Skeletal muscle tissue (tissue), 3 donors: ENCODE measurements at regions not wholly inside any gene's neighbourhood (a gene's known extent, or its start where the extent isn't known, plus 50 kb on each side); places are given as distances from the start of the nearest gene placed in this dataset.
A peak's percentile ranks its signal among the peaks of the same experiment; 100 is the strongest.
"Not testable (repeated sequence)": the region's sequence is repeated elsewhere in the genome, so short reads cannot be mapped to it uniquely, and the experiment has no call there.

Experiments
- H3K27ac ChIP-seq: one replicate; pipeline ENCODE4 v1.7.0; 2013; ENCODE audit warnings: mild to moderate bottlenecking, low read depth, low read length, inconsistent platforms
- H3K27me3 ChIP-seq, 3 donors: one replicate each; pipeline ENCODE4 v1.7.0; 2013; ENCODE audit warnings: low read length in 3 of 3; ENCODE audit not compliant: control insufficient read depth in 3 of 3, insufficient read depth in 3 of 3
- H3K36me3 ChIP-seq, 3 donors: one replicate each; pipeline ENCODE4 v1.7.0; 2013; ENCODE audit warnings: low read length in 3 of 3; ENCODE audit not compliant: control insufficient read depth in 3 of 3, insufficient read depth in 3 of 3
- H3K4me1 ChIP-seq, 3 donors: one replicate each; pipeline ENCODE4 v1.7.0; 2013; ENCODE audit warnings: low read length in 3 of 3, mild to moderate bottlenecking in 3 of 3; ENCODE audit not compliant: control insufficient read depth in 3 of 3, insufficient read depth in 3 of 3
- H3K4me3 ChIP-seq, 3 donors: one replicate each; pipeline ENCODE4 v1.7.0; 2013; ENCODE audit warnings: low read length in 3 of 3
- H3K9ac ChIP-seq, 3 donors: one replicate each; pipeline ENCODE4 v1.7.0; 2013; ENCODE audit warnings: low read length in 3 of 3, mild to moderate bottlenecking in 3 of 3, moderate library complexity in 2 of 3, low read depth in 1 of 3
- H3K9me3 ChIP-seq, 3 donors: one replicate each; pipeline ENCODE4 v1.7.0; 2013; ENCODE audit warnings: low read length in 3 of 3; ENCODE audit not compliant: control insufficient read depth in 3 of 3
- donor health status: Osteomylitis.

DNA sequence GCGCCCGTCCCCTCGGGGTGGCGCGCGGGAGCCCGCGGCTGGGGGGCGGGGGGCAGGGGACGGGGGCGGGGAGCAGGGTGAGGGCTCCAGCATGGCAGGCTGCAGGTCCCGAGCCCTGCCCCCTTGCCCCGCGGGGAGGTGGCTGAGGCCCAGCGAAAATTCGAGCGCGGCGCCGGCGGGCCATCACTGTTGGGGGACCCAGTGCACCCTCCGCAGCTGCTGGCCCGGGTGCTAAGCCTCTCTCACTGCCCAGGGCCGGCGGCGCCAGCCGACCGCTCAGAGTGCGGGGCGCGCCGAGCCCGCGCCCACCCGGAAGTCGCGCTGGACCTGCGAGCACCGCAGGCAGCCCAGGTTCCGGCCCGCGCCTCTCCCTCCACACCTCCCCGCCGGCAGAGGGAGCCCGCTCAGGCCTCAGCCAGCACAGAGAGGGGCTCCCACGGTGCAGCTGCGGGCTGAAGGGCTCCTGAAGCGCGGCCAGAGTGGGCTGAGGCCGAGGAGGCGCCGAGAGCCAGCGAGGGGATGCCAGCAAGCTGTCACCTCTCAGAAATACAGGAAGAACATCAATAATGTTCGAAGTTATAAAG lies 290.8 kb upstream of the PRSS16 start:
- Histone ChIP-seq H3K27ac (peak overlapping the region; percentile 64), H3K9ac (peak overlapping the region in 2 of 3 donors; percentile 50), H3K4me3 (peak overlapping the region in 2 of 3 donors; percentile 61 to 63)
- not testable (repeated sequence) for H3K27me3 ChIP-seq, H3K9me3 ChIP-seq, H3K4me1 ChIP-seq, H3K36me3 ChIP-seq

DNA sequence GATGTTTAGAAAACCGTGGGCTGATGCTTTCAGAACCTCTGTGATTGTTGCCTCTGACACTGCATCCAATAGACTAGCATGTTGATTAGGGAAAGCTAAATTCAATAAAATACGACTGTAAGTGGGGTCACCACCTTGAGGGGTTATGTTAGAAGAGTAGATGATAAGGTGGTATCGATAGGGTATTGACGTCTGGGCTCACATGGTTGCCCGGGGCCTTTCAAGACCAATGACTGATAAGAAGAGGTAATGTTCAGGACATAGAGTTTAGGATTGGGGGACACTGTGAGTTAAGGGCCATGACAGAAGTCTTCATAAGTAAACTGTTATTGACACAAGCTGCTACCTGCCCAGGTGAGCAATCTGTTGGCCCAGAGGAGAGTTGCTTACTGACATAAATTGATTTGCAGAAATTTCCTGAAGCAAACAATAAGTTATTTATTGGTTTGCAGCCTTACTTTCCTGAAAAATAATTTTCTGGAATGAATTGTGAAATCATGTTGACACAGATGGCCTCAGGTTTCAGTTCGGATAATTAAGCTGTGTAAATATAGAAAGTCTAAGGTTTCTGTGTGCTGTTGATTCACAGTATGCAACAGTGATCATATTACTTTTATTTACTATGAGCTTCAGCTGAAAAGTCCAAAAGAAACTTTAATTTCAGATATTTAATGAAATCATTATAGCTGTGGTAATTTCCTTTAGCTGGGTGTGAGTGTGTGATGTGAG lies 289.9 kb upstream of the PRSS16 start:
- not testable (repeated sequence) for H3K9me3 ChIP-seq, H3K4me1 ChIP-seq, H3K27me3 ChIP-seq, H3K36me3 ChIP-seq
- peak overlapping the region; percentile 64 for H3K27ac ChIP-seq
- peak overlapping the region; percentile 23 to 61 (median 37) for H3K4me3 ChIP-seq
- H3K9ac ChIP-seq = peak overlapping the region in 2 of 3 donors; percentile 50

DNA sequence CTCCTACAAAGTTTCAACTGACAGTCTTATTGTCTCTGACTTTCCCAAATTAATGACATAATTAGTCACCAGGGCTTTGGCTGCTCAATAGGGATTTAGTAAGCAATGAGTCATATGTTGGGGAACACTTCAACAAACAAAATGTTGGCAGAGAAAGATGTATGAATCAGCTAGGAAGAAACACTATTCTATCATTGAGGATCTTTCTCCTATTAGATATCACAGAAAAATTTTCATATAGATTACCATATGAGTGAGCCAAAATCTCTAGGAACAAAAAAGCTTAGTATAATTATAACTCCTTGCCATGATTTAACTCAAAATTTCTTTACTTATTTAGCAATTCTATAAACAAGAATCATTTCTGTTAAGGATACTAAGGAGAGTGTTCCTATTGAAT lies 286.3 kb upstream of the PRSS16 start:
- H3K9ac ChIP-seq, H3K4me1 ChIP-seq, H3K36me3 ChIP-seq, H3K27me3 ChIP-seq, H3K9me3 ChIP-seq, H3K4me3 ChIP-seq, H3K27ac ChIP-seq: not testable (repeated sequence)

DNA sequence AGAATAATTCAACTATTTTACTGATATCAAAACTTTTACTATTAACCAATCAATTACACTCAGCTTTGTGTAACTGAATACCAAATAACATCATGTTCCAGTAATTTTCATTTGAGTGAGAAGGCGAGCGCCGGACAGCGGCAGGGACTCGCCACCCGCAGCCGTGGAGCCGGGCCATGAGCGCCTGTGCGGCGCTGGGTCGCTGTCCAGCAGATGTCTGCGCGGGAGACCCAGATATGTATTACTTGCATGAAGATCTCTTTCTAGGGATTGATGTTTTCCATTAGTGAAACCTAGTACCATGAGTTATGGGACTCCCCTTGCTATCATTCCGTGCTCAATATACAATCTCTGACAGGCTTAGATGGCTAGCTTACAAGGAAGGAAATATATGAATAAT lies 245.1 kb upstream of the PRSS16 start:
- no peak overlapping the region for H3K9ac ChIP-seq
- no peaks in the 10 kb centered on the region for H3K9me3 ChIP-seq
- no peak overlapping the region for H3K27ac ChIP-seq
- H3K36me3 ChIP-seq = no peaks in the 10 kb centered on the region
- no peaks in the 10 kb centered on the region for H3K4me1 ChIP-seq
- no peak overlapping the region for H3K4me3 ChIP-seq
- H3K27me3 ChIP-seq = no peaks in the 10 kb centered on the region

DNA sequence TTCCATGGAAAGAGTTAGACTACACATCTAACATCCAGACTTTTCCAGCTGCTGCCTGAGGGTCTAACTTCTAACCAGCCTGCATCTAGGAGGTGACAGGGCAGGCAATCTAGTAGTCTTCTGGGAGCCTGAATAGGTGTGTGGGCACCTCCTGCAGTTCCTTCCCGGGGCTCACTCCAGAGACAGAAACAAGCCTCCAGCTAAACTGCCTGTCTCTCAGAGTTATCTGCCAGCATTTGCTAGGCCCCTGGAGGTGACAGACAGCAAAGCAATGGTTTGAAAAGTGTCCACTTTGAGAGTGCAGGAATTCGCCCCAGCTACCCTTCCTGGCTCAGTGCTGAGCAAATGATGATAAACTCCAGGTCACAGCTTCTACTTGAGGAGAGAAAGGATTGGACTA lies 240.5 kb upstream of the PRSS16 start:
- Histone ChIP-seq H3K27ac (no peak overlapping the region), H3K9me3 (no peaks in the 10 kb centered on the region), H3K4me1 (no peaks in the 10 kb centered on the region), H3K27me3 (no peaks in the 10 kb centered on the region), H3K36me3 (no peaks in the 10 kb centered on the region), H3K4me3 (no peak overlapping the region), H3K9ac (no peak overlapping the region)

DNA sequence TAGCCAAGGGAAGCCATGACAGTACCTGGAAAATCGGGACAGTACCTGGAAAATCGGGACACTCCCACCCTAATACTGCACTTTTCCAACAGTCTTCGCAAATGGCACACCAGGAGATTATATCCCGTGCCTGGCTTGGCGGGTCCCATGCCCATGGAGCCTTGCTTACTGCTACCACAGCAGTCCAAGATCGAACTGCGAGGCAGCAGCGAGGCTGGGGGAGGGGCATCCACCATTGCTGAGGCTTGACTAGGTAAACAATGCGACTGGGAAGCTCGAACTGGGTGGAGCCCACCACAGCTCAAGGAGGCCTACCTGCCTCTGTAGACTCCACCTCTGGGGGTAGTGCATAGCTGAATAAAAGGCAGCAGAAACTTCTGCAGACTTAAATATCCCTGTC lies 238.9 kb upstream of the PRSS16 start:
- not testable (repeated sequence) for H3K27me3 ChIP-seq, H3K27ac ChIP-seq, H3K4me3 ChIP-seq, H3K9ac ChIP-seq, H3K9me3 ChIP-seq, H3K36me3 ChIP-seq, H3K4me1 ChIP-seq

DNA sequence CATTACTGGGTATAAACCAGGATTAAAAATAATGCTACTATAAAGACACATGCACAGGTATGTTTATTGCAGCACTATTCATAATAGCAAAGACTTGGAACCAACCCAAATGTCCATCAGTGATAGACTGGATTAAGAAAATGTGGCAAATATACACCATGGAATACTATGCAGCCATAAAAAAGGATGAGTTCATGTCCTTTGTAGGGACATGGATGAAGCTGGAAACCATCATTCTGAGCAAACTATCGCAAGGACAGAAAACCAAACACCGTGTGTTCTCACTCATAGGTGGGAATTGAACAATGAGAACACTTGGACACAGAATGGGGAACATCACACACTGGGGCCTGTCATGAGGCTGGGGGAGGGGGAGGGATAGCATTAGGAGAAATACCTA lies 233.4 kb upstream of the PRSS16 start:
- not testable (repeated sequence) for H3K27me3 ChIP-seq, H3K9me3 ChIP-seq, H3K27ac ChIP-seq, H3K4me1 ChIP-seq, H3K4me3 ChIP-seq, H3K36me3 ChIP-seq, H3K9ac ChIP-seq

DNA sequence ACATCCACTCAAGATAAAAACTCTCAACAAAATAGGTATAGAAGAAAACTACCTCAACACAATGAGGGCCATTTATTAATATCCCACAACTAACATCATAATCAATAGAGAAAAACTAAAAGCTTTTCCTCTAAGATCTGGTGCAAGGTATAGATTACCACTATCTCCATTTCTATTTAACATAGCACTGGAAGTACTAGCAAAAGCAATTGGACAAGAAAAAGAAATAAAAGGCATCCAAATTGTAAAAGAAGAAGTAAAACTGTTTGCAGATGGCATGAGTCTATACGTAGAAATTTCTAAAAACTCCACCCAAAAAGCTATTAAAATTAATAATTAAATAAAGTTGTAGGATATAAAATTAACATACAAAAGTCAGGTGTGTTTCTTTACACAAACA lies 230.8 kb upstream of the PRSS16 start:
- H3K9ac ChIP-seq = no peak overlapping the region
- H3K4me1 ChIP-seq = peaks cover 0 to 4% (median 2%) of the 10 kb centered on the region in 3 donors
- H3K27ac ChIP-seq = no peak overlapping the region
- no peaks in the 10 kb centered on the region for H3K27me3 ChIP-seq
- no peak overlapping the region for H3K4me3 ChIP-seq
- H3K36me3 ChIP-seq = no peaks in the 10 kb centered on the region
- H3K9me3 ChIP-seq = peaks cover 0 to 5% (median 0%) of the 10 kb centered on the region in 3 donors

DNA sequence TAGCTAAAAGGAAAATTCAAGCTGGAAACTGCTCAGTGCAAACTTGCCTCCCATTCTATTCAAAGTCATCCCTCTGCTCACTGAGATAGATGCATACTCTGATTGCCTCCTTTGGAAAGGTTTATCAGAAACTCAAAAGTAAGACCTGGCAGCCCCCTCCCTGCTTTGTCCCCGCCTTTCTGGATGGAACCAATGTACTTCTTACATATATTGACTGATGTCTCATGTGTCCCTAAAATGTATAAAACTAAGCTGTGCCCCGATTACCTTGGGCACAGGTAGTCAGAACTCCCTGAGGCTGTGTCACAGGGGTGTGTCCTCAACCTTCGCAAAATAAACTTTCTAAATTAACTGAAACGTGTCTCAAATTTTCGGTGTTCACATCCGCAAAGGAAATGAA lies 229.1 kb upstream of the PRSS16 start:
- not testable (repeated sequence) for H3K4me3 ChIP-seq

DNA sequence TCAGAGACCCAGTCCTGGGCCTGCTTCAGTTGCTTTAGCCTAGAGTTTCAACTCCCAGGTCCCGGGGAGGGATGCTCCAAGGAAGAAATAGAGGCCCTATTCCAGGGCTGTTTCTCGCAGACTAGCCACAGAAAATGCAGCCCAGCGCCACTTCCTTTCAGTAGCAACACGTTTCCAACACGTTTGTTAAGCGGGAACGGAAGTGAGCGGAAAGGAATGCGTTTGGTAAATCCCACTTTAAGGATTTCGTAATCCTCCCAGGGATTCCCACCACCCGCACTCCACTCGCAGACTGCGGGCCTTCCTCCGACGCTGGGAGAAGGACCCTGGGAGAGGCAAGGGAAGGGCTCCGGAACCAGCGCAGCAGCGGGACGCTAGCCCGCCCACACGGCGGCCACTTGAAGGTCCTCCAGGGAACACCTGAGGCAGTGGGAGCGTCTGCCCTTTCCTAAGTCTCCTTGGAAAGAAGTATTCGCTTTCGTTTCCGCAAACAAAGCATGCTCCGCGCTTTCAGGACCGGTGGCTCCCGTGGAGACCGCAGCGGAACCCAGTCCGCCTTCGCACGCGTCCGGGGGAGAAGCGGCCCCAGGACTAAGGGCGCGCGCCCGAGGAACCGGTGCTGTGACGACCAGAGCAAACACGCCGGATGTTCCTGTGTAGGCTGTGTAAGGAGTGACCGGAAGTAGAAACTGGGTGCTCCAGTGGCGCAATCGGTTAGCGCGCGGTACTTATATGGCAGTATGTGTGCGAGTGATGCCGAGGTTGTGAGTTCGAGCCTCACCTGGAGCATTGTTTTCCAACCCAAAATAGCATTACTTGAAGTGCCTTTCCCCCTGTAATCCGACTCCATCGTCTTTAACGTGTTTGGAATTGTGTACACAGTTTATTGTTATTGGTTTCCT lies 227.6 kb upstream of the PRSS16 start:
- Histone ChIP-seq H3K36me3 (no peaks in the 10 kb centered on the region), H3K9me3 (peaks cover 0 to 5% (median 0%) of the 10 kb centered on the region in 3 donors), H3K27me3 (no peaks in the 10 kb centered on the region), H3K4me1 (peaks cover 0 to 4% (median 2%) of the 10 kb centered on the region in 3 donors), H3K9ac (peak overlapping the region; percentile 74 to 80 (median 78)), H3K4me3 (peak overlapping the region; percentile 84 to 85 (median 84)), H3K27ac (peak overlapping the region; percentile 84)

More for the DNA sequence above, 229.1 kb upstream of the PRSS16 start:
- H3K4me1 ChIP-seq, H3K27me3 ChIP-seq, H3K27ac ChIP-seq, H3K9ac ChIP-seq, H3K36me3 ChIP-seq, H3K9me3 ChIP-seq: not testable (repeated sequence)
